SJCRH30 (cell line): ENCODE measurements at regions not wholly inside any gene's neighbourhood (a gene's known extent, or its start where the extent isn't known, plus 50 kb on each side); places are given as distances from the start of the nearest gene placed in this dataset.

Experiments used
- DNase-seq, 2 experiments: peaks; one replicate each; pipeline ENCODE4 v3.0.0-alpha.2; 2015 to 2020
- H3K27ac ChIP-seq: fragments of 250-450 bp; sonication (Bioruptor Pico); 2 replicates; pipeline ENCODE4 v1.5.1; 2020; ENCODE audit warnings: mild to moderate bottlenecking, moderate library complexity
- H3K27me3 ChIP-seq: fragments of 250-450 bp; sonication (Bioruptor Pico); 2 replicates; pipeline ENCODE4 v1.5.1; 2020; ENCODE audit warnings: mild to moderate bottlenecking, moderate library complexity
- H3K36me3 ChIP-seq: fragments of 250-450 bp; sonication (Bioruptor Pico); 2 replicates; pipeline ENCODE4 v1.5.1; 2020; ENCODE audit warnings: mild to moderate bottlenecking, moderate library complexity
- H3K4me1 ChIP-seq: fragments of 250-450 bp; sonication (Bioruptor Pico); 2 replicates; pipeline ENCODE4 v1.5.1; 2020; ENCODE audit warnings: mild to moderate bottlenecking, moderate library complexity
- H3K4me3 ChIP-seq: fragments of 250-450 bp; sonication (Bioruptor Pico); 2 replicates; pipeline ENCODE4 v1.5.1; 2020; ENCODE audit warnings: mild to moderate bottlenecking, moderate library complexity
- H3K9me3 ChIP-seq: fragments of 250-450 bp; sonication (Bioruptor Pico); replicated peaks from 2 replicates; pipeline ENCODE4 v1.5.1; 2020; ENCODE audit warnings: mild to moderate bottlenecking, moderate library complexity

DNA sequence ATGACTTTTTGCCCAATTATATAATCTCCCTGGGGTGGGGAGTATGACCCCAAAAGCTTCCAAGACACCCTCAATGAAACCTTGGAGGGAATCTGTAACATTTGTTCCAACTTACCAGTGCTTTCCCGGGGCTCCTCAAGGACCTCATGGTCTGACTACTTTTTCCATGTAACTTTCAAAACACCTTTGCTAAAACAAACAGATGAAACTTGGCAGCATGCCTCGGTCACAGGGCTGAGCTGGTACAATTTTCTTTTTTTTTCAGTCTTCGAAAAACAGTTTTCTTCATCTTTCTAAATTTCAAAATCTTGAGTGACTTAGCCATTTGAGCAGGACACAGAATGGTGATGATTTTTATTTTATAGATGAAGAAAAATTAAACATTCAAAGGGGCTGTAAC, 241.2 kb downstream of the BMP7 start:
- H3K27me3 ChIP-seq: peaks cover 26% of the 10 kb centered on the region
- no peak for DNase-seq
- H3K4me3 ChIP-seq: no peak overlapping the region
- peaks cover 22% of the 10 kb centered on the region for H3K4me1 ChIP-seq
- no peaks in the 10 kb centered on the region for H3K9me3 ChIP-seq
- no peaks in the 10 kb centered on the region for H3K36me3 ChIP-seq
- H3K27ac ChIP-seq: no peak overlapping the region

DNA sequence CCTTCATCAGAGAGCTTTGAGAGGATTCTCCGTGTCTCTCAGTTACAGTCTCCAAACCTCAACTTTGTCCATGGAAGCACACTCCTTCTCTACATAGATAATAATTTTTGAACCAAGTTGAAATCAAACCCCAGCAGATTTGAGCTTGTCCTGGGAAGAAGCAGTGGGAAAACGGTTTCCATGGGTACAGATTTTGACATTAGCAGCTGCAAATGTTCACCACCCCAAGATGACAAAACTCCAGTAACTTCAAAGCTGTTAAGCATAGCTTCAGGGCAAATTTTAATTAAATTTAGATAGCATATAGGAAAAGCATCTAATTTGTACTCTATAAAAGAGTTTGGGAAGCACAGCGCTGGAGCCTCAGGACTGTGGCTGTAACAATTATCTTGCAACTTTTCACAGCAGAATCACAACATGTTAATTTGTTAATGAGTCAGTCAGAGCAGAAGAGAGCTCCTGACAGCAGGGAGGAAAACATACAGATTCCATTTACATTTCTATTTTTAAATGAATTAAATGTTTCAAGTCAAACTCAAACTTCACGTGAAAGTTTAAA, 240.7 kb downstream of the BMP7 start:
- Histone ChIP-seq H3K9me3 (no peaks in the 10 kb centered on the region), H3K27me3 (peaks cover 21% of the 10 kb centered on the region), H3K36me3 (no peaks in the 10 kb centered on the region), H3K4me1 (peaks cover 27% of the 10 kb centered on the region), H3K4me3 (no peak overlapping the region), H3K27ac (no peak overlapping the region)
- peak; percentile 50 to 79 for DNase-seq

- H3K27ac ChIP-seq: no peak overlapping the region
- no peak overlapping the region for H3K4me3 ChIP-seq
- no peaks in the 10 kb centered on the region for H3K36me3 ChIP-seq
- DNase-seq: no peak
- H3K4me1 ChIP-seq: peaks cover 36% of the 10 kb centered on the region
- H3K9me3 ChIP-seq: no peaks in the 10 kb centered on the region
- H3K27me3 ChIP-seq: peaks cover 5% of the 10 kb centered on the region
Observed at GRCh38 chr20:57027777-57028176, 238.7 kb downstream of the BMP7 start.

DNA sequence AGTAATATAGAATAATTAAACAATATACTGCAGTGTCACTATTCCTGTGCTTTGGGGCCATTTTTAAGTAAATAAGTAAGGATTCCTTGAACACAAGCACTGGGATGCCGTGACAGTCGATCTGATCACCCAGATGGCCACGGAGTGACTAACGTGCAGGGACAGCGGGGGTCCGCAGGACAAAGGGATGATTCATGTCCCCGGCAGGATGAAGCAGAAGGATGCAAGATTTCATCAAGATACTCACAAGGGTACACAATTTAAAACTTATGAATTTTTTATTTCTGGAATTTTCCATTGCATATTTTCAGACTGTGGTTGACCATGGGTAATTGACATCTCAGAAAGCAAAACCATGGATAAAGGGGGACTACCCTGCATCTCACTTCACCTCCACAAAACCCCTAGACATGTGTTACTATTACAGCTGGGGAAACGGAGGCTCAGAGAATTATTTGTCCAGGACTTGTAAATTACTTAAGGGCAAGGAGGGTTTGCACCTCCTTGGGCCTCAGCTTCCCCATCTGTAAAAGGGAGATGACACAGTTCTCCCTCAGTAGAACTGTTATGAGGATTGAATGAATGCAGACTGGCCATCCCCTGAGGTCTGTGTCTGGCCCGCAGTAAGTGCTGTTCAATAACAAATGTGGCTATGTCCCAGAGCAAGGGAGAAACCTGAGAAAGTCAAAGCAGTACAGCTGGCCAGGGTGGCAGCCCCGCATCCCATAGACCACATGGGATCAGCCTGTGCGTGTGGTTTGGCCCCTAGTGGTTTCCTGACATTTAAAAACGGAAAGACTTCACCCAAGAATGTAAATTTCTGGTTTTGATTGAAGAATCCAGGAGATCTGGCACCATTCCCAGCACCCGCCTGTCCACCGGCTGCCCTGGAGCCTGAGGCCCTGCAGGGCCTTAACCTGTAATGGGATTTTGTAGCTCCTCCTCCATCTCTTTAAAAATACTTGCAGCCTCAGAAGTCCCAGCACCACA, 235.5 kb downstream of the BMP7 start:
- Histone ChIP-seq H3K27ac (no peak overlapping the region), H3K27me3 (peaks cover 7% of the 10 kb centered on the region), H3K9me3 (no peaks in the 10 kb centered on the region), H3K36me3 (no peaks in the 10 kb centered on the region), H3K4me3 (no peak overlapping the region), H3K4me1 (peaks cover 21% of the 10 kb centered on the region)
- DNase-seq: peak; percentile 89 to 92

DNA sequence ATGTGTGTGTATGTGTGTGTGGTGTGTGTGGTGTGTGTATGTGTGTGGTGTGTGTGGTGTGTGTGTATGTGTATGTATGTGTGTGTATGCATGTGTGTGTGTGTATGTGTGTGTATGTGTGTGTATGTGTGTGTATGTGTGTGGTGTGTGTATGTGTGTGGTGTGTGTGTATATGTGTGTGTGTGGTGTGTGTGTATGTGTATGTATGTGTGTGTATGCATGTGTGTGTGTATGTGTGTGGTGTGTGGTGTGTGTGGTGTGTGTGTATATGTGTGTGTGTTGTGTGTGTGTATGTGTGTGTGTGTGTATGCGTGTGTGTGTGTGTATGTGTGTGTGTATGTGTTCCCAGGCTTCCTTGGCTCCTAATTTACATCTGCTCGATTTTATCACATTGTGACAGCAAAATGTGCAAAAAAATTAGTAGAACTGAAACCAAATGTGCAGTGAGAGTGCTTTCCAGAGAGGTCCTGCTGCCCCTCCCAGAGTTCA, 234.5 kb downstream of the BMP7 start:
- Histone ChIP-seq H3K27me3 (peaks cover 7% of the 10 kb centered on the region), H3K27ac (no peak overlapping the region), H3K36me3 (no peaks in the 10 kb centered on the region), H3K4me1 (peaks cover 17% of the 10 kb centered on the region), H3K4me3 (no peak overlapping the region), H3K9me3 (no peaks in the 10 kb centered on the region)
- DNase-seq: no peak

DNA sequence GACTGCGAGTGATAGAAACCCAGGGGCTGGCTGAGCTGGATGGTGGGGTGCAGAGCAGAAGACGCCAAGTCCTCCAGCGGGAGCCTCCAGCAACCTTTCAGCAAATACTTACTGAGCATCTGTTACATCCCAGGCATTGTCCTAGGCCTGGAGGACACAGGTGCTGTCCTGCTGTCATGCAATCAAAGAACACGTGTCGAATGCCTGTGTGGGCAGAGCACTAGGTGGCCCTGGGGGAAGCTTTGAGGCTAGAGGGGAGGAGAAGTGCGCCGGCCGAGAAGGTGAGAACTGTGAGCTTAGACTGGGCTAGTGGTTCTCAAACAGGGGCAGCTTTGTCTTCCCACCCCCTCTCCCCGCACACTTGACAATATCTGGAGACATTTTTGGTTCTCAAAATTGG, 233.6 kb downstream of the BMP7 start:
- peaks cover 17% of the 10 kb centered on the region for H3K4me1 ChIP-seq
- peaks cover 7% of the 10 kb centered on the region for H3K27me3 ChIP-seq
- no peak overlapping the region for H3K27ac ChIP-seq
- H3K9me3 ChIP-seq: no peaks in the 10 kb centered on the region
- no peak for DNase-seq
- H3K4me3 ChIP-seq: no peak overlapping the region
- H3K36me3 ChIP-seq: no peaks in the 10 kb centered on the region

GRCh38 chr20:57034001-57034400, 232.4 kb downstream of the BMP7 start:
- peaks cover 17% of the 10 kb centered on the region for H3K4me1 ChIP-seq

GRCh38 chr20:57037689-57038088, 228.8 kb downstream of the BMP7 start:
- Histone ChIP-seq H3K4me3 (no peak overlapping the region), H3K27me3 (peaks cover 17% of the 10 kb centered on the region), H3K4me1 (no peaks in the 10 kb centered on the region), H3K27ac (no peak overlapping the region), H3K36me3 (no peaks in the 10 kb centered on the region), H3K9me3 (no peaks in the 10 kb centered on the region)
- no peak for DNase-seq

More at GRCh38 chr20:57034001-57034400, 232.4 kb downstream of the BMP7 start:
- Histone ChIP-seq H3K4me3 (no peak overlapping the region), H3K36me3 (no peaks in the 10 kb centered on the region), H3K27ac (no peak overlapping the region), H3K9me3 (no peaks in the 10 kb centered on the region), H3K27me3 (peaks cover 7% of the 10 kb centered on the region)
- no peak for DNase-seq

DNA sequence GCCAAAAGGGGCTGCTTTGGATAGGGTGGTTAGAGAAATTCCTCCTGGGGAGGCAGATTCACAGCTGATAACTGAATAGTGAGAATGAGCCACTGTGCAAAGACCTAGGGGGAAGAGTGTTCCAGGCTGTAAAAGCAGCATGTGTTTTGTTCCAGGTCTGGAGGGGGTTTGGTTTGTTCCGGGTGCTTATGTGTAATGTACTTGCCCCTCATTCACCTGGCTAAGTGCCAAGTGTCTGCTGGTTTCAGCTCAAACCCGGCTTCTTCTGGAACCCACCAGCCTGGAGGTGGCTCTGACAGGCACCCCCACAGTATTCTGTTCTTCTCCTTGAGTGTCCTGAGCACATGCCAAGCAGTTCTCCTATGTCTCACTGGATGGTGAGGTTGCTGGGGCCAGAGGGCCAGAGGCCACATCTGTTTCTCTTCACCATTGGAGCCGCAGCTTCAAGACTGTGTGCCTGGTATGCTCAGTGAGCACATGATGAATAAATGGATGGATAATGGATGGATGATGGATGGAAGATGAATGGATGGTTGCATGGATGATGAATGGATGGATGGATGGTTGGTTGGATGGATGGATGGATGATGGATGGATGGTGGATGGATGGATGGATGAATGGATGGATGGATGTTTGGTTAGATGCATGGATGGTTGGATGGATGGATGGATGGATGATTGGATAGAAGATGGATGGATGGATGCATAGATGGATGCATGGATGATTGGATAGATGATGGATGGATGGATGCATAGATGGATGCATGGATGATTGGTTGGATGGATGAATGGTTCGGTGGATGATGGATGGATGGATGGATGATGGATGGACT, 227.6 kb downstream of the BMP7 start:
- H3K27ac ChIP-seq: no peak overlapping the region
- H3K9me3 ChIP-seq: no peaks in the 10 kb centered on the region
- no peaks in the 10 kb centered on the region for H3K36me3 ChIP-seq
- no peak overlapping the region for H3K4me3 ChIP-seq
- H3K27me3 ChIP-seq: peaks cover 23% of the 10 kb centered on the region
- no peaks in the 10 kb centered on the region for H3K4me1 ChIP-seq
- no peak for DNase-seq

DNA sequence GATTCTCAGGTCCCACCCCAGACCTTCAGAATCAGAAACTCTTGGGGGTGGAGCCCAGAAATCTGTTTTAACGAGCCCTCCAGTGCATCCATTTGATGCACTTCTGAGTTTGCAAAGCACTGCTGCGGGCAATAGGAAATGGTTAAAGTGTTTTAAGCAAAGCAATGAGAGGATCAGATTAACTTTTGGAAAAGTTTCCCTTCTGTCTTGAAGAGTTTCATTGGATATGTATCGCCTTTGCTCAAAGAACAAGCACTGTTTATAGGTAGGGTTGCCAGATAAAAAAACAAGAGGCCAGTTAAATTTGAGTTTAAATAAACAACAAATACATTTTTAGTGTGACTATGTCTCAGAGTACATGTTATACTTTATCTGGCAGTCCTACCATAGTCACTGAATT, 226.0 kb downstream of the BMP7 start:
- DNase-seq: no peak
- Histone ChIP-seq H3K4me3 (no peak overlapping the region), H3K27me3 (peaks cover 30% of the 10 kb centered on the region), H3K27ac (no peak overlapping the region), H3K4me1 (no peaks in the 10 kb centered on the region), H3K9me3 (no peaks in the 10 kb centered on the region), H3K36me3 (no peaks in the 10 kb centered on the region)

GRCh38 chr20:57040924-57041323, 225.5 kb downstream of the BMP7 start:
- H3K4me1 ChIP-seq: no peaks in the 10 kb centered on the region
- no peaks in the 10 kb centered on the region for H3K9me3 ChIP-seq
- H3K27me3 ChIP-seq: peaks cover 30% of the 10 kb centered on the region
- H3K27ac ChIP-seq: no peak overlapping the region
- no peak for DNase-seq
- no peaks in the 10 kb centered on the region for H3K36me3 ChIP-seq
- H3K4me3 ChIP-seq: no peak overlapping the region

DNA sequence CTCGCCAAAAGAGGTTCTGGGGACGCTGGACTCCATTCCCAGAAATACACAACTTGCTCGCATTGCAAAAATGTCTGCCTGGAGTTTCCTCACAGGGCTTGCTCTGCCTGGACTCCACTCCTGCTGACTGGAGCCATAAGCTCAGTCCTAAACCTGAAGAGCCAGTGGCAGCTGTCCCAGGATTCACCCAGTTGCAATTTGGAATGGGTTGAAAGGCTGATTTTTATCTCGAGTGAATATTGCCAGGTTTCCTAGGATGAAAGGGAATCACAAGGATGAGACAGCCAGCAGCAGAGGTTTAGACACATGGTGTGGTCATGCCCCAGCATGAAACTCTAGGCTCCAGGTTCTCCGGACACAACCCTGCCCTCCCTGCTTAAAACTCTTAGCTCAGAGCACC, 223.3 kb downstream of the BMP7 start:
- DNase-seq: no peak
- Histone ChIP-seq H3K36me3 (no peaks in the 10 kb centered on the region), H3K4me3 (no peak overlapping the region), H3K4me1 (no peaks in the 10 kb centered on the region), H3K27ac (no peak overlapping the region), H3K27me3 (peaks cover 47% of the 10 kb centered on the region), H3K9me3 (no peaks in the 10 kb centered on the region)

DNA sequence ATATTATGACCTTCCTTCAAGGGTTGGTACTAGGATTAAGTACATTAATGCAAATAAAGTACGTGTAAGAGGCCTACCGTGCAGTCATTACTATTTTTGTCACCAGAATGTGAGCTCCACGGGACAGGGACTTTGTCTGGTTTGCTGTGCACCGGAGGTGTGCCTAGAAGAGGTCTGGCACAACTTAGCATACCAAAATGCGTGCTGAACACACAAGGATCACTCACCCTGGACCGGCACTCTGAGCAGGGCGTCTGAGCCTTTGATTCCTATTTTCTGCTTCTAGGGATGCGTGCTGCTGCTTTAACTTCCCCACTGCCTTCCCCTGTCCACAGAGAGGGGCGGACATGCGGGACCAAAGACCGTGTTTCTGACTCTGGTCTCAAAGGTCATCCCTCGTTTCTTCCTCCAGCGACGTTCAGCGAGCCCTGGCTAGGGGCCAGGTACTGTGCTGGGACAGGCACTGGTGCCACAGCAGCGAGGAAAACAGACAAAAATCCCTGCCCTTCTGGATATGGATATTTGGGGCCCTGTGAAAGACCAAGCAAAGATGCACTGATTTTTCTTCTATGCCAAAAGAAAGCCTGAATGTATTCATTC, 222.7 kb downstream of the BMP7 start:
- H3K36me3 ChIP-seq: no peaks in the 10 kb centered on the region
- H3K4me3 ChIP-seq: no peak overlapping the region
- H3K27me3 ChIP-seq: peaks cover 53% of the 10 kb centered on the region

DNA sequence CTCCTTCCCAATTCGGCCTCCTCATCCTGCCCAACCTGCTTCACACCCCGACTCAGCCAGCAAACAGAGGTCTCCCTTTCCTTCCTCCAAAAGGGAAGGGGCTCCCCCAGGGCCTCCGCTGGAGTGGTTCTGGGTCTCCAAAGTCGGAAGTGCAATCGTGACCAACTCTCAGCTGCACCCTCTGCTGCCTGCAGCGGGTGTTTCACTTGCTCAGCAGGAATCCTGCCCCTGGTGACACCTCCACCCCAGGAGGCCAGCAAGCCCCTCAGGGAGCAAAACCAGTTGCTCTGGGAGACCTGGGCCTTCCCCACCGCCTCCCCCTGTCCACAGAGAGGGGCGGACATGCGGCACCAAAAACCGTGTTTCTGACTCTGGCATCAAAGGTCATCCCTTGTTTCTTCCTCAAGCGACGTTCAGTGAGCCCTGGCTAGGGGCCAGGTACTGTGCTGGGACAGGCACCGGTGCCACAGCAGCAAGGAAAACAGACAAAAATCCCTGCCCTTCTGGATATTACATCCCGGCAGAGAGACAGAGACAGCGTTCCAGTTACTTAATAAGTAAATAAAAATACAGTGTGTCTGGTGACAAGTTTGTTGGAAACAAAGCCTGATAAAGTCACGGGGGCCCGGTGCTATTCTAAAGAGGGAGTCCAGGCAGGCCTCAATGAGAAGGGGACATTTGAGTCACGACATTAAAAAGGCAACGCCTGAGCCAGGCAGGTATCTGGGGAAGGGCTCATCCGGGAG, 219.0 kb downstream of the BMP7 start:
- Histone ChIP-seq H3K36me3 (no peaks in the 10 kb centered on the region), H3K9me3 (no peaks in the 10 kb centered on the region), H3K27ac (no peak overlapping the region), H3K4me1 (peaks cover 10% of the 10 kb centered on the region), H3K4me3 (no peak overlapping the region), H3K27me3 (peaks cover 60% of the 10 kb centered on the region)
- DNase-seq: peak in 1 of 2 experiments; percentile 34

More for the DNA sequence above, 222.7 kb downstream of the BMP7 start:
- H3K27ac ChIP-seq: no peak overlapping the region
- no peaks in the 10 kb centered on the region for H3K9me3 ChIP-seq
- no peak for DNase-seq
- H3K4me1 ChIP-seq: peaks cover 2% of the 10 kb centered on the region; the same call in 1 of the 2 replicates
